Umbilical cord (tissue), 1 donor: ENCODE measurements at regions not wholly inside any gene's neighbourhood (a gene's known extent, or its start where the extent isn't known, plus 50 kb on each side); places are given as distances from the start of the nearest gene placed in this dataset.

Source experiments
- DNase-seq: peaks from one replicate; pipeline ENCODE4 v3.0.0-alpha.2; 2015; ENCODE audit warnings: low spot score

DNA sequence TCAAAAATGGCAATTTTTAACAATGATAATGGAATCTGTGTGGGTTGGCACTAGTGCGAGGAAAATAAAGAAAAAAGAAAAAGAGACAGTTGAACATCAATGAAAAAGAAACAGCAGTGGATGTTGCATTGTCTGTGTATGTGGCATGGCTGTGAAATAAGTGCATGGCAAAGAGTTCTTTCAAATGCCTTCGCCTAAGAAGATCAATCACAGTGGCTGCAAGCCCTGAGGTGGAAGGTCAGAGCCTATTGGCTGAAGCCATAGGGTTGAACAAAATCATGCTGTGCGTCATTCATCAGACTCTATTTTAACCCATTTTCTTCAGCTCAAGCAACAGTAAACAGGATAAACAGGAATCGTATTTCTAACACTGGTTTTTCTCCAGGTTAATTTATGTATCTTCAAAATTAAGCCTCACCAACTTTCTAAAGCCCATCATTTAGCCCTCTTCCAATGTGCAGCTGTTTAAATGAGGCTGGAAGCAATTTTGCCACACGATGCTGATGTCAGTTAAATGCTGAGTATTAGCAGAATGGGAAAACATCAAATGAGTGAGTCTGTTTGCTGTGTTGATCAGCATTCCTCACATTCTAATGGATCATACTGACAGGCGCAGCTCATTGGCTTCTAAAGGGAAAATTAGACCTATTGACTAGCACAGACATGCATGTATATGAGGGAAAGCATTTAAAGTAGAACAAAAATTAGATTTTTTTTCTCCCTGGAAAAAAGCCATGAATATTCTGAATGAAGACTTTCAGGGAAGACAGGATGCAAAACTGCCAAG is 955.9 kb upstream of the EYS start:
- no peak for DNase-seq

DNA sequence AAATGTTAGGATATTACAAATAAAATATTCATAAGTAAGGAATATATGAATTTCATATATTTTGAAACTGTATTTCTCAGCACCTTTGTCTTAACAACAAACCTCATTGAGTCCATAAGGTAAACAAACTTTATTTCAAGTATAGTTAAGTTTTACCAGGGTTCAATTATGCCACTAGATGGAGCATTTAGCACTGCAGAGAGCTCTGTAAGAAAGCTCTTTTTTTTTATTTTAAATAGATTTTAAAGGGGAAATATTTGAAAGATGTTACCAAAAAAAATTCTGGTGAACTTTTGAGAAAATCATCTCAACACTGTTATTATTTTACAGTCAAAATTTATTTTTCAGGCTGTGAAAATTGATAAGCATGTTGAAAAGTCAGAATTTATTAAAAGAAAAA is 955.2 kb upstream of the EYS start:
- DNase-seq: peak; percentile 41

DNA sequence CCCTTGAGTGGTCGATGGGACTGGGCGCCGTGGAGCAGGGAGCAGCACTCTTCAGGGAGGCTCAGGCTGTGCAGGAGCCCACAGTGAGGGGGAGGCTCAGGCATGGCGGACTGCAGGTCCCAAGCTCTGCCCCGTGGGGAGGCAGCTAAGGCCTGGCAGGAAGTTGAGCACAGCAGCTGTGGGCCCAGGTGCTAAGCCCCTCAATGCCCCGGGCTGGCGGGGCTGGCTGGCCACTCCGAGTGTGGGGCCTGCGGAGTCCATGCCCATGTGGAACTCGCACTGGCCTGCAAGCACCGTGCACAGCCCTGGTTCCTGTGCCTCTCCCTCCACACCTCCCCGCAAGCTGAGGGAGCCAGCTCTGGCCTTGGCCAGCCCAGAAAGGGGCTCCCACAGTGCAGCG is 948.4 kb upstream of the EYS start:
- no peak for DNase-seq

DNA sequence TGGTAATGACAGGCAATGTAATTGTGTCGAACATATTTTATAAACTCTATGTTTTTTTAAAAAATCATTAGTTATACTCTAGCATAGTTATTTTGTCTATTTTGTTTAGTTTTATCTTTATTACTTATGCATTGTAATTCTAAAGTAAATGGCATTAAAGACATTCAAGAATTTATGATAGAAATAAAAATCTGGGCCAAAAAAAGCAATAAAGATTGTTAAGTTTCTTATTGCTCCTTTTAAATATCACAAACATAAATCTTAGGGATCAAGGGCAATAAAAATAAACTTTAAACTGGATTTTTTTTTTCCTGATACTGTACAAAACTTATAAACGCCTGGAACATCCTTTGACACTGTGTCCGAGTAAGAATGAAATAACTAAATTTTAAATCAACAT is 931.5 kb upstream of the EYS start:
- DNase-seq: no peak

DNA sequence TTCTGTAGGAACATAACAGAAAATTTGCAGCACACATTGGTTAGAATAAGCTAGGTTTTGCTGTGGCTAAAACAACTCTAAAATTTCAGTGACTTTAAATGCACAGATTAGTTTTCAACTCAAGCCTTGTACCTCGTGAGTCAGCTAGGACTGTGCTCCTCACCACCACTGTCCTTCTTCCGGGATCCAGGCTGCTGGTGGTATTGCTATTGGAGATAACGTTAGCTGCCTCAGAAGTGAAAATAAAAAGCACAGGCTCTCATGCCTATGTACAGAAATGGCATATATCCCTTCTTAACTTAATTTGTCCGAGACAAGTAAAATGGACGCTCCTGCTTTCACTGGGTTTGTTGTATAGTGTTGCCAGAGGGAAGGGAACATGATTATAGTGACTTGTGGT is 931.1 kb upstream of the EYS start:
- DNase-seq: peak; percentile 21

DNA sequence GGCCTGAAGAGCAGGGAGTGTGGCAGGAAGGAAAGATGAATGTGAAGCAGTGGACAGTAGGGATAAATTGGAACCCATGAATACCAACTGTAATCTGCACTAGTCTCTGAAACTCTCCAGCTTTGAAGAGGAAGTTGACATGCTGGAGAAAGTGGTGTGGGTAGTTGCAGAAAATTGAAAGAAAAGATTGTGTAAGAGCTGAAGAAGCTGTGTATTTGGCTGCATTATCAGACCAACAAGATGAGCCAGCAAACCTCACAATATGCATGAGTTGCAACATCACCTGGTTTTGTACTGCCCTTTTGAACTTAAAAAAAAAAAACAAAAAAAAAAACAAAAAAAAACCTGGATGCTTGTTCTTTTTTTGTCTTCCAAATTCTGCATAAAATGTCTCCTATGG is 921.9 kb upstream of the EYS start:
- DNase-seq: peak; percentile 2

DNA sequence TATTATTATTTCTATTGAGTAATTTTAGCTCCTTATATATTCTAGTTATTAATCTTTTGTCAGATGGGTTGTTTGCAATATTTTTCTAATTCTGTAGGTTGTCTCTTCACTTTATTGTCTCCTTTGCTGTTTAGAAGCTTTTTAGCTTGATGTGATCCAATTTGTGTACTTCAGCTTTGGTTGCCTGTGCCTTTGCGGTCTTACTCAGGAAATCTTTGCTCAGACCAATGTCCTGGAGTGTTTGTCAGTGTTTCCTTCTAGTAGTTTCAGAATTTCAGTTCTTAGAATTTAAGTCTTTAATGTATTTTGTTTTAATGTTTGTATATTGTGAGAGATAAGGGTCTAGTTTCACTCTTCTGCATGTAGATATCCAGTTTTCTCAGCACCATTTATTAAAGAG is 916.0 kb upstream of the EYS start:
- no peak for DNase-seq

DNA sequence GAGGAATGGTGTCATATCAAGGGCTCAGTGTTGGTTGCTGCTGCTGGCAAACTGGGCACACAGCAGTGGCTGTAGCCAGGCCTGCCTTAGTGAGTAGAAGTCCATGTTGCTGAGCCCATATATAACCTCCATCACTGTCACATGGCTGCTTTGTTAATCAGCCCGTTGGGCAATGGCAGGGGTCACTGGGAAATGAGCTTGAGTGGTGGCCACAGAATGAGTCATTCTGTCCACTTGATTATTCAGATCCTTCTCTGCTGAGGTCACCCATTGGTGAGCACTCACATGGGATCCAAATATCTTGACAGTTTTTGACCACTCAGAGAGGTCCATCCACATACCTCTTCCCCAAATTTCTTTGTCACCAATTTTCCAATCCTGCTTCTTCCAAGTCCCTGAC is 898.9 kb upstream of the EYS start:
- DNase-seq: no peak

DNA sequence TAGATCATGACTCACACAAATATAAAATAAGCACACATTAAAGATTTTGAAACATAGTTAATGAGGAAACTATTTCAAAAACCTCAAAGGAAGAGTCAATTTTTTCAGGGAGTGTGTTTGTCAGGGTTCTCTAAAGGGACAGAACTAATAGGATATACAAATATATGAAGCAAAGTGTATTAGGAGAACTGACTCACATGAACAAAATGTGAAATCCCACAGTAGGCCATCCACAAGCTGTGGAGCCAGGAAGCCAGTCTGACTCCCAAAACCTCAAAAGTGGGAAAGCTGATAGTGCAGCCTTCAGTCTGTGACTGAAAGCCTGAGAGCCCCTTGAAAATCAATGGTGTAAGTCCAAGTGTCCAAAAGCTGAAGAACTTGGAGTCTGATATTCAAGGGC is 898.0 kb upstream of the EYS start:
- no peak for DNase-seq

DNA sequence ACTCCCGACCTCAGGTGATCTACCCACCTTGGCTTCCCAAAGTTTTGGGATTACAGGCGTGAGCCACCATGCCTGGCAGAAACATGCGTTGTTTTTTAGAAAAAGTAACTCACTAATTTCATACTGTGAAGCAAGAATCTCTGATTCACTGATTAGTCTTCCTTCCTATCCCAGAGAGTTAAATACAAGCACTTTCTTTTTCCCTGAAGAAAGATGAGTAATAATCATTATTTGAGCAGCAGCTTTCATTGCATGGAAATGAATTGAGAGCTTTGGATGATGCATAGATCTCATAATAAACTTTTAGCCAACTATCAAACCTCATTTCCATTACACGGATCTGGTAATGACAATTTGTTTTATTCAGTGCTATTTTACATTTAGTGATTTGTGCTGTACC is 892.5 kb upstream of the EYS start:
- no peak for DNase-seq

DNA sequence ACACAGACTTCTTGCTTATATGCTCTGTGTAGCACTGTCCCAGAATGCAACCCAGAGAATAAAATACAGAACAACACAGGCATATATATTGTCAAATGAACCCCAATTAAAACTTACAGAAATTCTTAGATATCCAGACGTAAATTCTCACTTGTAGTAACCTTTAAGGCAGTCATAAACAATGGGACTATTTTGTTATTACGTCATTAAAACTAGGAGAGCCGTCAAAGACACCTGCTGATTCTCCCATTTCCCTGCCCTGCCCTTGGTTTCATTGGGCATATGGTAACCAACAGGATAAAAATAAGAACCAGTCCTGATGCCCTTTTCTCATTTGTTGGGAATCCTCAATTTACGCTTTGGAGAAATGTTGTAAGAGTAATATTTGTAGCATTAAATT is 871.3 kb upstream of the EYS start:
- DNase-seq: no peak

DNA sequence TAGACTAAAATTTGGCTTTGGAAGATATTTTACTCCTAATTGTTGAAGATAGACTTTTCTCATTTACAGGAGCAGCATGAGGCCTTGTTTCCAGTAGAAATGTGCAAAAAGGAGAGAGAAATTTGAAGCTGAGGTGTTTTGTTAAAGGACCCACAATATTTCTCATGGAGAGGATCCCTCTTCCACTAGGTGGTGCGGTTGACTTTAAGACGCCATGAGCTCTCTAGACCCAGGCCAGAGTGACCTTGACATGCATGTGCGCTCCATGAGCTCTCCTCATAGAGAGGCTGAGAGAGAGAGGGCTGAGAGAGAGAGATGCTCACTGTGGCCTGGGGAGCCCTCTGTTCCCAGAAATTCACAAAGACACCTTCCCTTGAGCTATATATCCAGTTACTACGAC is 861.2 kb upstream of the EYS start:
- DNase-seq: no peak

DNA sequence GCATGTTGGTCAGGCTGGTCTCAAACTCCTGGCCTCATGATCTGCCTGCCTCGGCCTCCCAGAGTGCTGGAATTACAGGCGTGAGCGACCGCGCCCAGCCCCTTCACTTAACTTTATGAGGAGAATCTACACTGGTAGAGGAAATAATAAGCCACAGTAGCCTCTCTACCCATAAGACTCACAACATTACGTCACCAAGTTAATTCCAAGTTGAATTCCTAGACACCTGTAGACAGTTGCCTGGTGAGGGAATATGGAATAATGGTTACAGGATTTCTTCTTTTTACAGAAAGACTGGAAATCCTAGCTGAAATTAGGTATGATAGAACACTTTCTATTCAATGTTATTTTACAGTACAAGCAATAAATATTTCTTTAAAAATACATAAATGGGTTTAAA is 854.5 kb upstream of the EYS start:
- no peak for DNase-seq

DNA sequence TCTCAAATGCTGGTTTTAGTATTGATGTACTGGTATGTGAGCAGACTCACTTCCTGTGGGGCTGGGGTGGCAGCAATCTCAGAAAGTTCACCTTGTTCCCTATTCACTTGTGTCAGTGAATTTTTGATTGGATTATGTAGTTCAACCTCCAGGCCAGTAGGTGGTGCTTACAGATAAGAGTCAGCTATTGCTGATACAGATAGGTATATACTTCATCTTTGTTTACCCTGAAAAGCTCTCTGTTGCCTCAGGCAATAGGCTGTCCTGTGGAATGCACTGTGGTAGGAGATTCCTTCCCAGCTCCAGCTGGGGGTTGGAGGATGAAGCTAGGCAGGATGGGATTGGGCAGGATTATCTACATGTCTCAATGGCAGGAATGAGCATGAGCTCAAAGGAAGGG is 851.2 kb upstream of the EYS start:
- no peak for DNase-seq

DNA sequence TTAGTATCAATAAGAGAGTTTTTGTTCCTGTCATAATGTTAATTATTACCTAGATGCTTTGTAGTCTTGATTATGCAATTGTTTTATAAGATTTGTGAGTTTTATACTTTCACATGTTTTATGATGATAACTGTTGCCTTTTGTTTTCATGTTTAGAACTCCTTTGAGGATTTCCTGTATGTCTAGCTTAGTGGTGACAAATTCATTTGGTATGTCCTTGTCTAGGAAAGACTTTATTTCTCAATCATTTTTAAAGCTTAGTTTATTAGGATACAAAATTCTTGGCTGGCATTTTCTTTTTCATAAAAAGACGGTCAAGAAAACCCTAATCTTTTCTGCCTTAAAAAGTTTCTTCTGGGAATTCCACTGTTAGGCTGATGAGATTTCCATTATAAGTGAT is 849.9 kb upstream of the EYS start:
- DNase-seq: no peak

DNA sequence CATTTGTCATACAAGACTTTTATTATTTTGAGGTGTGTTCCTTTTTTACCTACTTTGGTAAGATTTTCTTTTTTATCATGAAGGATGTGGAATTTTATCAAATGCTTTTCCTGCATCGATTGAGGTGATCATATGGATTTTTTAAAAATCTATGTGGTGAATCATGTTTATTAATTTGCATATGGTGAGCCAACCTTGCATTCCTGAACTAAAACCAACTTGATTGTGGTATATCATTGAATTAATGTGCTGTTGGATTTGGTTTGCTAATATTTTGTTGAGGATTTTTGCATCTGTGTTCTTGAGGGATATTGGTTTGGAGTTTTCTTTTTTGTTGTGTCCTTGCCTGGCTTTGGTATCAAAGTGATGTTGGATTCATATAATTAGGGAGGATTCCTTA is 848.1 kb upstream of the EYS start:
- DNase-seq: no peak

DNA sequence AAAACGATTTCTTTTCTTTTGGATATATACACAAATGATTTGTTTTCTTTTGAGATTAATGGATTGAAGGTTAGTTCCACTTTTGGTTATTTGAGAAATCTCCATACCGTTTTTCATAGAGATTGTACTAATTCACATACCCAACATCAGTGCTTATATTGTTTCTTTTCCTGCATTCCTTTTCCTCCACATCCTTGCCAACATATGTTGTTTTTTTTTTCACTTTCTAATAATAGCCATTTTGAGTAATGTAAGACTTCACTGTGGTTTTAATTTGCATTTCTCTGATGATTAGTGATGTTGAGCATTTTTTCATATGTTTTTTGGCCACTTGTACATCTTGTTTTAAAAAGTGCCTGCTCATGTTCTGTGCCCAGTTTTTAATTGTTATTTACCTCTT is 846.4 kb upstream of the EYS start:
- no peak for DNase-seq

DNA sequence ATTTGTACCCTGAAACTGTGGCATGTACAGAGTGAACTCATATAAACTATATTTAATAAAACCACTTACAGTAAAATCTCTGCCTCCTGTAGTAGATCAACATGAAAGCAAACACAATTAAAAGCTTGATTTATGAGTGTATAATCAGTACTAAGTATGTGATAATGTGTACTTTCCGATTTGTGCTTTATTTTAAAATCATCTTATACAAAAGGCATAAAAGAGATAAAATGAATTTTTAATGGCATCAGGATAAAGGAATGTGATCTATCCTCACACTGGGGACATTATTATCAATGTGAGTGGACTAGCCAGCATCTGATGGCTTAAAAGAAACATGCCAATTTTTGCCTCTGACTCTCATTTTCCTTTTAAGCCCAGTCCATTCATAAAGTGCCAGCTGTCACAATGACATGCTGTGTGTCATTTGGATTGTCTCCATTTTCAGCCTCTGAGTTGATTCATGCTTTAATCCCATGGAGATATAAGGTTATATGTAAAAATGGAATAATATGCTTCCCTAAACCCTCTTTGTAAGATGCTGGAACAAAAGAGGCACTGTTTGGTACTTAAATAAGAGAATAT is 831.6 kb upstream of the EYS start:
- no peak for DNase-seq

DNA sequence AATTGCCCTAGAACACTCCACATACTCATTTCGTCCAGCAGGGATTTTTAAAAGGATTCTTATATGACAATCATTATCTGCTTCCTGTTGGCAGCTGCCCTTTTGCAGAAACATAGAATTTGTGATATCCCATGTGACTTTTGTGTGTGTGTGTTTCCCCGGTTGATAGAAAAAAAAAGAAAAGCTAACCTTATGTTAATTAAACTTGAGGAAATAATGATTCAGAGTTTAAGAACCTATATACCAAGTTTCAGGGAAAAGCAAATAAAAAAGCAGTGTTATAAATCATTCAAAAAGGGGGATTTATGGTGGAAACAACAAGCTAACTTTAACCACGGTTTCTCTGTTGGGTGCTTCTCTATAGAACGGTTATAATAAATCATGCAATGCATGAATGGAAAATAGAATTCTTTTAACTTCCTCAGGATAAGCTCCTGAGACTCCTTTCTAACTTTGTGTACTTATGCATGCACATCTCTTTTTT is 826.9 kb upstream of the EYS start:
- DNase-seq: no peak

DNA sequence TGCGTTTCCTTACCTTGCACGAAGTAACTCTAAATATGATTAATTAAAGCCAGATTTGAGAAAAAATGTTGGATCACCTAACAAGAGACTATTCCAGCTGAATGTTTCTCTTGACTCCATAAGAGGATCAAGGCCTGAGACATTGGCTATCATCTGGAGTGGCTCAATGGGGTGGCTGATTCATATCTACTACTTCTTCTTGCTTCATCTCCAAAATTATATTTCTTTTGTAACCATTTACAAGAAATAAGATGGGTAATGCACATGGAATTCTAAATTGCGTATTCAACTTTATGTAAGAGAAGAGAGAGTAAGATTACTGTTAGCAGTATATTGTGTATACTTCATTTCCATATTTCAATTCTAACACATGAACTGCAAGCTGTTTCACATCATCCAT is 819.0 kb upstream of the EYS start:
- DNase-seq: no peak

DNA sequence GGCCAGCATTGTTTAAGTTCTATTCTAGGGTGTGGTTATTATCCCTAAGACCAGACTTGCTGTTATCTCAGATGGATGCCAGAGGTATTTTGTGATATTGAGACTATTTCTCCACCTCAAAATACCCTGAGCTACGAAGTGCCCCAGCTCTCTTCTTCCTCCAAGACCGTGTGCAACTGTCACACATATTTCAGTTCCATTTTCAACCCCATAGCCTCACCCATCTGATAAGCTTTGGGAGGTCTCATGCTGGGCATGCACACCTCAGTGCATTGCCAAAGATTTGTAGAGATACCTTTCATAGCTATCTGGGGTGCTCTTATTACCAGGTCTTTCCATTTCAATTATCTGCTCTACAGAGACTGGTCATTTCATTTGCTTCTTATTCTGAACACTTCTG is 815.8 kb upstream of the EYS start:
- no peak for DNase-seq

DNA sequence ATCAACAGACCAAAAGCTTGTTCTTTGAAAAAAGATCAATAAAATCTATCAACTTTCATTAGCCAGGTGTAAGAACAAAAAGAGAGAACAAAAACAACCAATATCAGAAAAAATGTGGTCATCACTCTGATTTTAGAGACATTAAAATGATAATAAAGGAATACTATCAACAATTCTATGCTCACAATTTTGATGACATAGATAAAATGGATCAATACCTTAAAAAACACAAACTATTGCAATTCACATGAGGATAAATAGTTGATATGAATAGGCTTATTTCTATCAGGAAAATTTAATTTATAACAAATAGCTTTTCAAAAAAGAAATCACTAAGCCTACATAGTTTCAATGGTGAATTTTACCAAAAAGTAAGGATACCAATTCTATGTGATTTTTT is 809.4 kb upstream of the EYS start:
- DNase-seq: no peak

DNA sequence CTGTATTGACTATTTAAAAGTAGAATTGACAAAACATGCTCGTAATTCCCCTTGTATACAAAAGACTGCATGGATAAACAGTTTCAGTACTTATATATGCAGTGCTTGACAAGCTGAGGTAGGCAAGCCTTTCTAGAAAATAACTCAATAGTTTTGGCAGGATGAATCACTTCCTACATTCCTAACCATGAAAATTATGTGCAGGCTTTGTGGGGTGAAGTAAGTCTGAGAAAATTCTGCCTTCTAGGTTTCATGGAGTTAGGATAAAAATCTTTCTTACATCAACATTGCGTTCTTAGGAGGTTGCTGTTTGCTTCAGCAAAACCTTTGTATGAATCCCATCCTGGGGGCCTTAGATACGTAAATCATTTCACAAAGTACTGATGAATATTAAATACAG is 801.4 kb upstream of the EYS start:
- peak; percentile 34 for DNase-seq

DNA sequence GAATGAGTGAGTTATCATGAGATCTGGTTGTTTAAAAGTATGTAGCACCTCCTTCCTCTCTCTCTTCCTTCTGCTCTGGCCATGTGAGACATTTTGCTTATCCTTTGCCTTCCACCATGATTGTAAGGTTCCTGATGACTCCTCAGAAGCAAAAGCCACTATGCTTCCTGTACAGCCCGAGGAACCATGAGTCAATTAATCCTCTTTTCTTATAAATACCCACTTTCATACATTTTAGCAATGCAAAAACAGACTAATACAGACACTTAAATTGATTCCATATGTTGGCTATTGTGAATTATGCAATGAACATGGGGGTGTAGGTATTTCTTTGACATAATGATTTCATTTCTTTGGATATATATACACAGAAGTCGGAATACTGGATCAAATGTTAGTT is 792.8 kb upstream of the EYS start:
- no peak for DNase-seq
